ENCODE measurements at regions not wholly inside any gene's neighbourhood (a gene's known extent, or its start where the extent isn't known, plus 50 kb on each side); places are given as distances from the start of the nearest gene placed in this dataset.
"Not testable (repeated sequence)": the region's sequence is repeated elsewhere in the genome, so short reads cannot be mapped to it uniquely, and the experiment has no call there.

GRCh38 chr2:150119819-150120218, 367.6 kb downstream of the RND3 start:
- no peak for DNase-seq
- CTCF ChIA-PET, result no interaction called here
- BruUV-seq (replicated peaks), result no TSS peak
- no peaks in the 10 kb centered on the region for H3K36me3 Mint-ChIP-seq (ENCODE audit: insufficient read depth, unreplicated experiment)
- TF ChIP-seq CTCF (IDR thresholded peaks at IDR 0.05; ENCODE audit: unreplicated experiment), result no peak
- H3K27ac Mint-ChIP-seq (ENCODE audit: unreplicated experiment), result no peak overlapping the region
- no peak overlapping the region for H3K4me3 Mint-ChIP-seq (ENCODE audit: low read depth, unreplicated experiment)
- intact Hi-C loops (cut with micrococcal nuclease; ENCODE audit: unreplicated experiment), result no loop called here
- no peaks in the 10 kb centered on the region for H3K27me3 Mint-ChIP-seq (ENCODE audit: unreplicated experiment)
- no peaks in the 10 kb centered on the region for H3K9me3 Mint-ChIP-seq (ENCODE audit: low read depth, unreplicated experiment)
- peaks cover 8% of the 10 kb centered on the region for H3K4me1 Mint-ChIP-seq (ENCODE audit: low read depth, unreplicated experiment)

- H3K4me3 Mint-ChIP-seq (ENCODE audit: low read depth, unreplicated experiment); H3K4me1 Mint-ChIP-seq (ENCODE audit: low read depth, unreplicated experiment); H3K9me3 Mint-ChIP-seq (ENCODE audit: low read depth, unreplicated experiment); CTCF ChIA-PET; H3K27ac Mint-ChIP-seq (ENCODE audit: unreplicated experiment); H3K36me3 Mint-ChIP-seq (ENCODE audit: insufficient read depth, unreplicated experiment); BruUV-seq (replicated peaks); H3K27me3 Mint-ChIP-seq (ENCODE audit: unreplicated experiment); DNase-seq; intact Hi-C loops (cut with micrococcal nuclease; ENCODE audit: unreplicated experiment): not testable (repeated sequence)
Observed at GRCh38 chr2:150114089-150114488, 373.4 kb downstream of the RND3 start.

GRCh38 chr2:150110548-150110947, 376.9 kb downstream of the RND3 start:
- Mint-ChIP-seq H3K27me3 (ENCODE audit: unreplicated experiment) (no peaks in the 10 kb centered on the region), H3K27ac (ENCODE audit: unreplicated experiment) (no peak overlapping the region), H3K36me3 (ENCODE audit: insufficient read depth, unreplicated experiment) (no peaks in the 10 kb centered on the region), H3K4me3 (ENCODE audit: low read depth, unreplicated experiment) (no peak overlapping the region), H3K9me3 (ENCODE audit: low read depth, unreplicated experiment) (no peaks in the 10 kb centered on the region), H3K4me1 (ENCODE audit: low read depth, unreplicated experiment) (peaks cover 11% of the 10 kb centered on the region)
- BruUV-seq (replicated peaks), result no TSS peak
- CTCF ChIA-PET, result no interaction called here
- DNase-seq, result no peak
- no peak for TF ChIP-seq CTCF (IDR thresholded peaks at IDR 0.05; ENCODE audit: unreplicated experiment)
- intact Hi-C loops (cut with micrococcal nuclease; ENCODE audit: unreplicated experiment), result no loop called here

- CTCF ChIA-PET, result no interaction called here
- no TSS peak for BruUV-seq (replicated peaks)
- intact Hi-C loops (cut with micrococcal nuclease; ENCODE audit: unreplicated experiment), result no loop called here
- no peak for DNase-seq
- H3K27me3 Mint-ChIP-seq (ENCODE audit: unreplicated experiment), result no peaks in the 10 kb centered on the region
- no peaks in the 10 kb centered on the region for H3K36me3 Mint-ChIP-seq (ENCODE audit: insufficient read depth, unreplicated experiment)
- H3K4me1 Mint-ChIP-seq (ENCODE audit: low read depth, unreplicated experiment), result peaks cover 11% of the 10 kb centered on the region
- no peak overlapping the region for H3K4me3 Mint-ChIP-seq (ENCODE audit: low read depth, unreplicated experiment)
- H3K27ac Mint-ChIP-seq (ENCODE audit: unreplicated experiment), result no peak overlapping the region
- TF ChIP-seq CTCF (IDR thresholded peaks at IDR 0.05; ENCODE audit: unreplicated experiment), result no peak
- no peaks in the 10 kb centered on the region for H3K9me3 Mint-ChIP-seq (ENCODE audit: low read depth, unreplicated experiment)
Observed at GRCh38 chr2:150109912-150110311, 377.6 kb downstream of the RND3 start.

- no peaks in the 10 kb centered on the region for H3K27me3 Mint-ChIP-seq (ENCODE audit: unreplicated experiment)
- H3K36me3 Mint-ChIP-seq (ENCODE audit: insufficient read depth, unreplicated experiment), result no peaks in the 10 kb centered on the region
- no peak for DNase-seq
- no peak overlapping the region for H3K4me3 Mint-ChIP-seq (ENCODE audit: low read depth, unreplicated experiment)
- no TSS peak for BruUV-seq (replicated peaks)
- intact Hi-C loops (cut with micrococcal nuclease; ENCODE audit: unreplicated experiment), result no loop called here
- CTCF ChIA-PET, result no interaction called here
- H3K27ac Mint-ChIP-seq (ENCODE audit: unreplicated experiment), result no peak overlapping the region
- H3K4me1 Mint-ChIP-seq (ENCODE audit: low read depth, unreplicated experiment), result peaks cover 11% of the 10 kb centered on the region
- no peak for TF ChIP-seq CTCF (IDR thresholded peaks at IDR 0.05; ENCODE audit: unreplicated experiment)
- no peaks in the 10 kb centered on the region for H3K9me3 Mint-ChIP-seq (ENCODE audit: low read depth, unreplicated experiment)
Observed at GRCh38 chr2:150109028-150109427, 378.4 kb downstream of the RND3 start.

All from Calu3 (cell line).